Activated CD8-positive, alpha-beta T cell treated with anti-CD3 and anti-CD28 coated beads for 36 hours (primary cell): ENCODE measurements at regions not wholly inside any gene's neighbourhood (a gene's known extent, or its start where the extent isn't known, plus 50 kb on each side); places are given as distances from the start of the nearest gene placed in this dataset.

Source experiments
- ATAC-seq: fragments of 200-7000 bp; cut with Tn5 transposase; one replicate; pipeline ENCODE4 v1.10.0; 2021; ENCODE audit warnings: mild to moderate bottlenecking, moderate library complexity
- CTCF ChIA-PET: fragments of 350-600 bp; sonication (Branson Sonifier 250); formaldehyde crosslinking; loops from one replicate; lab custom pipeline; 2021; ENCODE audit warnings: antibody characterized with exemption; lab: Charles Lee
- POLR2A ChIA-PET: fragments of 350-600 bp; sonication (Branson Sonifier 250); formaldehyde crosslinking; loops from one replicate; lab custom pipeline; 2021; ENCODE audit warnings: antibody characterized with exemption; lab: Charles Lee
- DNase-seq: peaks from one replicate; pipeline ENCODE4 v3.0.0-alpha.2; 2020
- H3K27ac Mint-ChIP-seq: one replicate; pipeline ENCODE4 v1.8.0; 2021; ENCODE audit warnings: mild to moderate bottlenecking, mixed read lengths
- H3K27me3 Mint-ChIP-seq: one replicate; pipeline ENCODE4 v1.8.0; 2021; ENCODE audit warnings: mixed read lengths
- H3K36me3 Mint-ChIP-seq: one replicate; pipeline ENCODE4 v1.8.0; 2021; ENCODE audit warnings: low read depth, mixed read lengths
- H3K4me1 Mint-ChIP-seq: one replicate; pipeline ENCODE4 v1.8.0; 2021; ENCODE audit warnings: low read depth, mixed read lengths
- H3K4me3 Mint-ChIP-seq: one replicate; pipeline ENCODE4 v1.8.0; 2021; ENCODE audit warnings: mild to moderate bottlenecking, moderate library complexity, mixed read lengths
- H3K9me3 Mint-ChIP-seq: one replicate; pipeline ENCODE4 v1.8.0; 2021; ENCODE audit warnings: mixed read lengths
- intact Hi-C: fragments of 100-400 bp; cut with micrococcal nuclease; formaldehyde crosslinking; loops from one replicate; pipeline ENCODE4 v1.10.0; 2022
- TF ChIP-seq, protein P1 (sequence below): fragments of 200-600 bp; IDR thresholded peaks from one replicate; pipeline ENCODE4 v1.8.0; 2022; ENCODE audit warnings: antibody characterized with exemption, mild to moderate bottlenecking

DNA sequence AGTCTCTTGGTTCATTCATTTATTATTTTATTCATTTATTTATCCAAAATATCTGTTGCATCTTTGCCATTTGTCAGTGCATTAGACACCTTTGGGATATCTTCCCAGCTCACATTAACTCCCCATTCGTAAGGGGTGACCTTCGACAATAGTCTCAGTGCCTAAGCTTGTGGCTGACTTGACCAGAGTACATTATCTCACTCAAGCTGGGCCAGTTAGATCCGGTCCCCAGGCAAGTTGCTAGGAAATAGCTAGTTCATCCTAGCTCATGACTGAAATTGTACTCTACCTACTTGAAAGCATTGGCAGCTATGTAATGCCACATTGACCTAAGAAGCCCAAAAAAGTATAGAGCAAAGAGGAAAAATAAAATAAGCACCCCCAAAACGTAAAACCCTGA, 165.3 kb downstream of the FBXO8 start:
- Mint-ChIP-seq H3K27me3 (peaks cover 17% of the 10 kb centered on the region), H3K9me3 (no peaks in the 10 kb centered on the region), H3K4me1 (peaks cover 5% of the 10 kb centered on the region), H3K27ac (no peak overlapping the region), H3K36me3 (no peaks in the 10 kb centered on the region), H3K4me3 (no peak overlapping the region)
- TF ChIP-seq, protein P1, sequence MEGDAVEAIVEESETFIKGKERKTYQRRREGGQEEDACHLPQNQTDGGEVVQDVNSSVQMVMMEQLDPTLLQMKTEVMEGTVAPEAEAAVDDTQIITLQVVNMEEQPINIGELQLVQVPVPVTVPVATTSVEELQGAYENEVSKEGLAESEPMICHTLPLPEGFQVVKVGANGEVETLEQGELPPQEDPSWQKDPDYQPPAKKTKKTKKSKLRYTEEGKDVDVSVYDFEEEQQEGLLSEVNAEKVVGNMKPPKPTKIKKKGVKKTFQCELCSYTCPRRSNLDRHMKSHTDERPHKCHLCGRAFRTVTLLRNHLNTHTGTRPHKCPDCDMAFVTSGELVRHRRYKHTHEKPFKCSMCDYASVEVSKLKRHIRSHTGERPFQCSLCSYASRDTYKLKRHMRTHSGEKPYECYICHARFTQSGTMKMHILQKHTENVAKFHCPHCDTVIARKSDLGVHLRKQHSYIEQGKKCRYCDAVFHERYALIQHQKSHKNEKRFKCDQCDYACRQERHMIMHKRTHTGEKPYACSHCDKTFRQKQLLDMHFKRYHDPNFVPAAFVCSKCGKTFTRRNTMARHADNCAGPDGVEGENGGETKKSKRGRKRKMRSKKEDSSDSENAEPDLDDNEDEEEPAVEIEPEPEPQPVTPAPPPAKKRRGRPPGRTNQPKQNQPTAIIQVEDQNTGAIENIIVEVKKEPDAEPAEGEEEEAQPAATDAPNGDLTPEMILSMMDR = no peak
- no peak for ATAC-seq
- CTCF ChIA-PET = no interaction called here
- no peak for DNase-seq
- intact Hi-C loops = no loop called here
- POLR2A ChIA-PET = no interaction called here

DNA sequence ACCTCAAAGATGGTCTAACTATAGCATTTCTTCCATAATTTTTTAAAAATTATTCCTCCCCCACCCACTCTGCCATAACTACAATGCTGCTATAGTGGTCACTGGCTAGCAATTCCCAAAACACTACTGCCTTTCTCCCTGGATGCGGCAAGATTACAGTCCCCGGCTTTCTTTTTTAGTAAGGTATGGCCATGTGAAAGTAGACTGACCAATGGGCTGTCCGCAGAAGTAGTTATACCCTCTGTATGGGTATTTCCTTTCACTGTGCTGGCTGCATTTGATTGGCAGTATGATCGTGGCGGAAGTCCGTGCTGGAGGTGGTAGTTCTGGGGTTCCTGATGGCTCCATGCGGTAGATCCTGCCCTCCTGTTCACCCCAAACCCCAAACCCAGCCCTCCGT, 166.0 kb downstream of the FBXO8 start:
- Mint-ChIP-seq H3K27me3 (peaks cover 17% of the 10 kb centered on the region), H3K4me3 (no peak overlapping the region), H3K4me1 (peaks cover 5% of the 10 kb centered on the region), H3K27ac (no peak overlapping the region), H3K36me3 (no peaks in the 10 kb centered on the region), H3K9me3 (no peaks in the 10 kb centered on the region)
- ChIA-PET CTCF (no interaction called here), POLR2A (no interaction called here)
- intact Hi-C loops = no loop called here
- ATAC-seq = no peak
- TF ChIP-seq, protein P1 = no peak
- no peak for DNase-seq

DNA sequence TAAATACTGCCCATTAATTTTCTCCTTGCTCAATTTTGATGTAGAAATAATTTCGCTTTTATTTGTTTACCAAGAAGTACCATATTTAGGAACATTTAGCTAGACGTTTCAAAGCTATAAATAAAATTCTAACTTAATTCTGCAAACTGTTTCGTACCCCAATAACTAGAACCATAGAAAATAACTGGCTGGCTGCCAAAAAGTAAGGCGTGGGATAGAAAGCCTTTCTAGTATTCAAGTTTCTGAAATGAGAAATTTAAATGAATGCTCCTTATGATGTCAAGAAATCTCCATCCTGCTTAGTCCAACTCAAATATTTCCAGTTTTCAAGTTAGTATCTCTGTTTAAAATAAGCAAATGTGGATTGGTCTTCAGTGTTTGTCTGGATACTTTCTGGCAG, 167.4 kb downstream of the FBXO8 start:
- CTCF ChIA-PET = no interaction called here
- no peak overlapping the region for H3K27ac Mint-ChIP-seq
- peaks cover 21% of the 10 kb centered on the region for H3K27me3 Mint-ChIP-seq
- peaks cover 5% of the 10 kb centered on the region for H3K4me1 Mint-ChIP-seq
- no peaks in the 10 kb centered on the region for H3K36me3 Mint-ChIP-seq
- TF ChIP-seq, protein P1 = no peak
- no peak overlapping the region for H3K4me3 Mint-ChIP-seq
- no peaks in the 10 kb centered on the region for H3K9me3 Mint-ChIP-seq
- ATAC-seq (no peak), DNase-seq (no peak)
- intact Hi-C loops = no loop called here
- POLR2A ChIA-PET = no interaction called here

DNA sequence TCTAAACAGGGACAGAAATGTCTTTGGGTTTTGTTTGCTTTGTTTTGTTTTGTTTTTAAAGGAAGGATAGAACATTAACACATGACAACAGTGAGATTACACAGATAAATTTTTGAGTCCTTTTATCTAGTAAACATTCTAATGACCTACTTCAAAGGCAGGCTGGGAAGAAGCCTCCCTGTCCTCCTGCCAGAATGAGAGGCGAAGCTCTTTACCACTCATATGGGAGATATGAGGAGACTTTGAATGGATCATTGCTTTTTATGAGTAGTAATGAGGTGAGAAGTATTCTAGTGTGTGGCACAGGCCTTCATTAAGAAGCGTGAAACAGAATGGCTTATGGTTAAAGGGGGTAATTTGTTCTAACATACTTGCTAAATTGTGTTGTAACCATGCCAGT, 172.0 kb downstream of the FBXO8 start:
- no peak overlapping the region for H3K4me3 Mint-ChIP-seq
- CTCF ChIA-PET = interaction anchor here (1.0 kb wide), 1 partner anchor 8 kb away, joined by 3 read pairs; no protein-coding TSS in a partner anchor
- H3K4me1 Mint-ChIP-seq = no peaks in the 10 kb centered on the region
- TF ChIP-seq, protein P1 = no peak
- DNase-seq = no peak
- ATAC-seq = no peak
- H3K27ac Mint-ChIP-seq = no peak overlapping the region
- POLR2A ChIA-PET = no interaction called here
- no peaks in the 10 kb centered on the region for H3K36me3 Mint-ChIP-seq
- intact Hi-C loops = no loop called here
- H3K9me3 Mint-ChIP-seq = no peaks in the 10 kb centered on the region
- peaks cover 23% of the 10 kb centered on the region for H3K27me3 Mint-ChIP-seq

DNA sequence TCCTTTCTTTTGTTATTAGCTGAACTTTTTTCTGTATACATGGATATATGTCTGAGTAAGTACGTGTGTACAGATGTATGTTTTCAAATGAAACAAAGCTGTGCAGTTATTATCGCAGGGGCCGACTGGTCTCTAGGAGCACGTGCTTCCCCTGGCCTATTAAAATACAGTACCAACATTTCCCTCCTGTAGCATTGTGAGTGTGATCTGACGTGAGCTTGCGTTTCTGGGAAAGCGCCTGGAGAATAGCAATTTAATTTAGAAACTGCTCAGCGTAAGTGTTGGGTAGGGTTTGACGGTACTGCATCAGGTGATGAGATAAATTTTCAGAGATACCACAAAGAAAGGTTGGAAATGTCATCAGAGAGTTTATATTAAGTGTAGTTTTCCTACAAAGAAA, 173.3 kb downstream of the FBXO8 start:
- TF ChIP-seq, protein P1 = no peak
- ChIA-PET CTCF (interaction anchor here (1.6 kb wide), 1 partner anchor 10 kb away, joined by 5 read pairs; no protein-coding TSS in a partner anchor), POLR2A (no interaction called here)
- ATAC-seq = no peak
- Mint-ChIP-seq H3K4me3 (no peak overlapping the region), H3K27ac (no peak overlapping the region), H3K9me3 (no peaks in the 10 kb centered on the region), H3K27me3 (peaks cover 27% of the 10 kb centered on the region), H3K36me3 (no peaks in the 10 kb centered on the region), H3K4me1 (no peaks in the 10 kb centered on the region)
- intact Hi-C loops = no loop called here
- no peak for DNase-seq
